ENCODE measurements at regions not wholly inside any gene's neighbourhood (a gene's known extent, or its start where the extent isn't known, plus 50 kb on each side); places are given as distances from the start of the nearest gene placed in this dataset.

- no peak overlapping the region for H3K4me3 ChIP-seq (ENCODE audit: low read depth, low read length)
- DNase-seq (ENCODE audit: low read depth) = no peak
- TF ChIP-seq, protein P1, sequence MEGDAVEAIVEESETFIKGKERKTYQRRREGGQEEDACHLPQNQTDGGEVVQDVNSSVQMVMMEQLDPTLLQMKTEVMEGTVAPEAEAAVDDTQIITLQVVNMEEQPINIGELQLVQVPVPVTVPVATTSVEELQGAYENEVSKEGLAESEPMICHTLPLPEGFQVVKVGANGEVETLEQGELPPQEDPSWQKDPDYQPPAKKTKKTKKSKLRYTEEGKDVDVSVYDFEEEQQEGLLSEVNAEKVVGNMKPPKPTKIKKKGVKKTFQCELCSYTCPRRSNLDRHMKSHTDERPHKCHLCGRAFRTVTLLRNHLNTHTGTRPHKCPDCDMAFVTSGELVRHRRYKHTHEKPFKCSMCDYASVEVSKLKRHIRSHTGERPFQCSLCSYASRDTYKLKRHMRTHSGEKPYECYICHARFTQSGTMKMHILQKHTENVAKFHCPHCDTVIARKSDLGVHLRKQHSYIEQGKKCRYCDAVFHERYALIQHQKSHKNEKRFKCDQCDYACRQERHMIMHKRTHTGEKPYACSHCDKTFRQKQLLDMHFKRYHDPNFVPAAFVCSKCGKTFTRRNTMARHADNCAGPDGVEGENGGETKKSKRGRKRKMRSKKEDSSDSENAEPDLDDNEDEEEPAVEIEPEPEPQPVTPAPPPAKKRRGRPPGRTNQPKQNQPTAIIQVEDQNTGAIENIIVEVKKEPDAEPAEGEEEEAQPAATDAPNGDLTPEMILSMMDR (IDR thresholded peaks at IDR 0.05; ENCODE audit: low read depth, low read length, missing control alignments) = no peak
- in situ Hi-C loops (cut with HindIII; ENCODE audit: low sequenced_read_pairs) = no loop called here
Measured at GRCh38 chr15:37221671-37222145, 121.4 kb upstream of the MEIS2 start.

DNA sequence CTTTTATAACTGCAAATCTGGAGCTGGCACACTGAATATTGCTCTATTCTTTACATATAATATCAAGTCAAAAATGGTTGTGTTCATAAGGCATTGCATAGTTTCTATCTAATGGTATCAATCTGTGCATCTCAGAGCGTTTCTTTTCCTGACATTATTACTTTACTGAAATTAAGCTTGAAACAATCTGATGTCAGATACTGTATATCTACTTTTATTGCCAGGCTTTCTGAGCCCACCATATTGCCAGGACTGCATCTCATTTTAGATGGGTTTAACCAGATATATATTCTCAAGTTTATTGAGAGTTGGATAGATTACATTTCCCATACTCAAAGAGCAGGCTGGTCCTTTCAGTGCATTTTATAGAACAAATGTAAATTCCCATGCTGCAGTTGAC lies 122.7 kb upstream of the MEIS2 start:
- DNase-seq (ENCODE audit: low read depth) = no peak
- in situ Hi-C loops (cut with HindIII; ENCODE audit: low sequenced_read_pairs) = no loop called here
- no peak overlapping the region for H3K4me3 ChIP-seq (ENCODE audit: low read depth, low read length)
- TF ChIP-seq, protein P1 (IDR thresholded peaks at IDR 0.05; ENCODE audit: low read depth, low read length, missing control alignments) = no peak

- in situ Hi-C loops (cut with HindIII; ENCODE audit: low sequenced_read_pairs) = no loop called here
- DNase-seq (ENCODE audit: low read depth) = no peak
- TF ChIP-seq, protein P1 (IDR thresholded peaks at IDR 0.05; ENCODE audit: low read depth, low read length, missing control alignments) = no peak
Measured at GRCh38 chr15:37229855-37230619, 129.7 kb upstream of the MEIS2 start.

GRCh38 chr15:37245358-37245757 lies 145.0 kb upstream of the MEIS2 start:
- no peak for DNase-seq (ENCODE audit: low read depth)
- TF ChIP-seq, protein P1 (IDR thresholded peaks at IDR 0.05; ENCODE audit: low read depth, low read length, missing control alignments) = no peak
- H3K4me3 ChIP-seq (ENCODE audit: low read depth, low read length) = no peak overlapping the region

More at GRCh38 chr15:37229855-37230619, 129.7 kb upstream of the MEIS2 start:
- no peak overlapping the region for H3K4me3 ChIP-seq (ENCODE audit: low read depth, low read length)

GRCh38 chr15:37246065-37246464 lies 145.7 kb upstream of the MEIS2 start:
- DNase-seq (ENCODE audit: low read depth) = no peak
- TF ChIP-seq, protein P1 (IDR thresholded peaks at IDR 0.05; ENCODE audit: low read depth, low read length, missing control alignments) = no peak
- in situ Hi-C loops (cut with HindIII; ENCODE audit: low sequenced_read_pairs) = no loop called here
- H3K4me3 ChIP-seq (ENCODE audit: low read depth, low read length) = no peak overlapping the region

More at GRCh38 chr15:37245358-37245757, 145.0 kb upstream of the MEIS2 start:
- in situ Hi-C loops (cut with HindIII; ENCODE audit: low sequenced_read_pairs) = no loop called here

GRCh38 chr15:37246856-37247255 lies 146.5 kb upstream of the MEIS2 start:
- in situ Hi-C loops (cut with HindIII; ENCODE audit: low sequenced_read_pairs) = no loop called here
- DNase-seq (ENCODE audit: low read depth) = no peak
- TF ChIP-seq, protein P1 (IDR thresholded peaks at IDR 0.05; ENCODE audit: low read depth, low read length, missing control alignments) = no peak
- H3K4me3 ChIP-seq (ENCODE audit: low read depth, low read length) = no peak overlapping the region
